ENCODE measurements at regions not wholly inside any gene's neighbourhood (a gene's known extent, or its start where the extent isn't known, plus 50 kb on each side); places are given as distances from the start of the nearest gene placed in this dataset.

- no peaks in the 10 kb centered on the region for H3K27me3 ChIP-seq (ENCODE audit: insufficient read depth, poor library complexity, severe bottlenecking)
- H3K36me3 ChIP-seq (ENCODE audit: low read depth), result no peaks in the 10 kb centered on the region
Measured at GRCh38 chr9:106051545-106051944, 357.2 kb downstream of the TMEM38B start.

GRCh38 chr9:106052166-106052565 lies 357.8 kb downstream of the TMEM38B start:
- no peaks in the 10 kb centered on the region for H3K27me3 ChIP-seq (ENCODE audit: insufficient read depth, poor library complexity, severe bottlenecking)
- no peak for ATAC-seq (ENCODE audit: low read depth)
- no peak overlapping the region for H3K27ac ChIP-seq (ENCODE audit: poor library complexity, severe bottlenecking)
- H3K4me3 ChIP-seq (ENCODE audit: severe bottlenecking), result no peak overlapping the region
- no peak for DNase-seq (ENCODE audit: low spot score)
- H3K9me3 ChIP-seq (ENCODE audit: severe bottlenecking), result no peaks in the 10 kb centered on the region
- TF ChIP-seq CTCF (IDR thresholded peaks at IDR 0.05; ENCODE audit: poor library complexity, severe bottlenecking), result no peak
- no peaks in the 10 kb centered on the region for H3K4me1 ChIP-seq (ENCODE audit: insufficient read depth, poor library complexity, severe bottlenecking)
- H3K36me3 ChIP-seq (ENCODE audit: low read depth), result no peaks in the 10 kb centered on the region

More at GRCh38 chr9:106051545-106051944, 357.2 kb downstream of the TMEM38B start:
- no peak for TF ChIP-seq CTCF (IDR thresholded peaks at IDR 0.05; ENCODE audit: poor library complexity, severe bottlenecking)
- ATAC-seq (ENCODE audit: low read depth), result no peak
- H3K4me1 ChIP-seq (ENCODE audit: insufficient read depth, poor library complexity, severe bottlenecking), result no peaks in the 10 kb centered on the region
- no peak overlapping the region for H3K27ac ChIP-seq (ENCODE audit: poor library complexity, severe bottlenecking)
- no peak overlapping the region for H3K4me3 ChIP-seq (ENCODE audit: severe bottlenecking)
- no peak for DNase-seq (ENCODE audit: low spot score)
- no peaks in the 10 kb centered on the region for H3K9me3 ChIP-seq (ENCODE audit: severe bottlenecking)

GRCh38 chr9:106052735-106053134 lies 358.4 kb downstream of the TMEM38B start:
- Histone ChIP-seq H3K9me3 (ENCODE audit: severe bottlenecking) (no peaks in the 10 kb centered on the region), H3K36me3 (ENCODE audit: low read depth) (no peaks in the 10 kb centered on the region), H3K4me3 (ENCODE audit: severe bottlenecking) (no peak overlapping the region), H3K27ac (ENCODE audit: poor library complexity, severe bottlenecking) (no peak overlapping the region), H3K27me3 (ENCODE audit: insufficient read depth, poor library complexity, severe bottlenecking) (no peaks in the 10 kb centered on the region), H3K4me1 (ENCODE audit: insufficient read depth, poor library complexity, severe bottlenecking) (no peaks in the 10 kb centered on the region)
- ATAC-seq (ENCODE audit: low read depth) (no peak), DNase-seq (ENCODE audit: low spot score) (no peak)
- no peak for TF ChIP-seq CTCF (IDR thresholded peaks at IDR 0.05; ENCODE audit: poor library complexity, severe bottlenecking)

GRCh38 chr9:106056328-106056727 lies 362.0 kb downstream of the TMEM38B start:
- Histone ChIP-seq H3K4me1 (ENCODE audit: insufficient read depth, poor library complexity, severe bottlenecking) (no peaks in the 10 kb centered on the region), H3K9me3 (ENCODE audit: severe bottlenecking) (no peaks in the 10 kb centered on the region), H3K27me3 (ENCODE audit: insufficient read depth, poor library complexity, severe bottlenecking) (no peaks in the 10 kb centered on the region), H3K27ac (ENCODE audit: poor library complexity, severe bottlenecking) (no peak overlapping the region), H3K4me3 (ENCODE audit: severe bottlenecking) (no peak overlapping the region), H3K36me3 (ENCODE audit: low read depth) (no peaks in the 10 kb centered on the region)
- no peak for TF ChIP-seq CTCF (IDR thresholded peaks at IDR 0.05; ENCODE audit: poor library complexity, severe bottlenecking)
- ATAC-seq (ENCODE audit: low read depth), result no peak
- no peak for DNase-seq (ENCODE audit: low spot score)

GRCh38 chr9:106058460-106058859 lies 364.1 kb downstream of the TMEM38B start:
- Histone ChIP-seq H3K27me3 (ENCODE audit: insufficient read depth, poor library complexity, severe bottlenecking) (no peaks in the 10 kb centered on the region), H3K36me3 (ENCODE audit: low read depth) (no peaks in the 10 kb centered on the region), H3K9me3 (ENCODE audit: severe bottlenecking) (no peaks in the 10 kb centered on the region), H3K27ac (ENCODE audit: poor library complexity, severe bottlenecking) (no peak overlapping the region), H3K4me3 (ENCODE audit: severe bottlenecking) (no peak overlapping the region), H3K4me1 (ENCODE audit: insufficient read depth, poor library complexity, severe bottlenecking) (no peaks in the 10 kb centered on the region)
- DNase-seq (ENCODE audit: low spot score) (no peak), ATAC-seq (ENCODE audit: low read depth) (no peak)
- TF ChIP-seq CTCF (IDR thresholded peaks at IDR 0.05; ENCODE audit: poor library complexity, severe bottlenecking), result no peak

Data from RWPE2 (cell line).